Activated CD8-positive, alpha-beta memory T cell treated with anti-CD3 and anti-CD28 coated beads for 24 hours (primary cell): ENCODE measurements at regions not wholly inside any gene's neighbourhood (a gene's known extent, or its start where the extent isn't known, plus 50 kb on each side); places are given as distances from the start of the nearest gene placed in this dataset.
"Not testable (repeated sequence)": the region's sequence is repeated elsewhere in the genome, so short reads cannot be mapped to it uniquely, and the experiment has no call there.

ENCODE experiments used
- DNase-seq: peaks from one replicate; pipeline ENCODE4 v3.0.0-alpha.2; 2020

- DNase-seq = no peak
These were observed 383.7 kb downstream of the CD83 start for GRCh38 chr6:14501240-14501639.

GRCh38 chr6:14501914-14502313 lies 384.3 kb downstream of the CD83 start:
- DNase-seq = no peak

- DNase-seq = no peak
These were observed 385.0 kb downstream of the CD83 start for GRCh38 chr6:14502551-14502950.

GRCh38 chr6:14505401-14505800 lies 387.8 kb downstream of the CD83 start:
- no peak for DNase-seq

GRCh38 chr6:14506656-14507246 lies 389.2 kb downstream of the CD83 start:
- no peak for DNase-seq

- no peak for DNase-seq
These were observed 391.5 kb downstream of the CD83 start for GRCh38 chr6:14509120-14509519.

- no peak for DNase-seq
These were observed 392.5 kb downstream of the CD83 start for GRCh38 chr6:14510038-14510437.

GRCh38 chr6:14511061-14511586 lies 393.6 kb downstream of the CD83 start:
- DNase-seq = no peak

GRCh38 chr6:14512246-14512645 lies 394.7 kb downstream of the CD83 start:
- DNase-seq = no peak

GRCh38 chr6:14513496-14514393 lies 396.2 kb downstream of the CD83 start:
- DNase-seq = no peak

- DNase-seq = no peak
These were observed 399.4 kb downstream of the CD83 start for GRCh38 chr6:14516956-14517355.

GRCh38 chr6:14517516-14518105 lies 400.0 kb downstream of the CD83 start:
- DNase-seq = no peak

- DNase-seq = no peak
These were observed 401.1 kb downstream of the CD83 start for GRCh38 chr6:14518515-14519217.

- DNase-seq = no peak
These were observed 402.5 kb downstream of the CD83 start for GRCh38 chr6:14520029-14520428.

- DNase-seq = no peak
These were observed 403.0 kb downstream of the CD83 start for GRCh38 chr6:14520536-14520935.

- DNase-seq = no peak
These were observed 403.6 kb downstream of the CD83 start for GRCh38 chr6:14521141-14521540.

- DNase-seq = not testable (repeated sequence)
These were observed 404.3 kb downstream of the CD83 start for GRCh38 chr6:14521861-14522260.

GRCh38 chr6:14524319-14524718 lies 406.7 kb downstream of the CD83 start:
- DNase-seq = no peak

GRCh38 chr6:14530385-14530784 lies 412.8 kb downstream of the CD83 start:
- DNase-seq = no peak

GRCh38 chr6:14533446-14533845 lies 415.9 kb downstream of the CD83 start:
- DNase-seq = no peak

GRCh38 chr6:14537030-14537429 lies 419.5 kb downstream of the CD83 start:
- DNase-seq = no peak

GRCh38 chr6:14540276-14540675 lies 422.7 kb downstream of the CD83 start:
- DNase-seq = no peak
